Cardiac muscle cell (in vitro differentiated cells and primary cell): ENCODE measurements at regions not wholly inside any gene's neighbourhood (a gene's known extent, or its start where the extent isn't known, plus 50 kb on each side); places are given as distances from the start of the nearest gene placed in this dataset.

Experiments used
- DNase-seq, 2 donors: peaks; one replicate each; pipeline versions ENCODE4 v3.0.0 to v3.0.0-alpha.2; 2010 to 2017; ENCODE audit warnings: low read depth in 1 of 2, low spot score in 1 of 2
- H3K27ac ChIP-seq: fragments of 200-600 bp; sonication (generic); 2 replicates; pipeline ENCODE4 v1.5.1; 2016
- H3K27me3 ChIP-seq: fragments of 200-600 bp; sonication (generic); 2 replicates; pipeline ENCODE4 v1.6.0; 2016; ENCODE audit warnings: control low read depth
- H3K36me3 ChIP-seq: fragments of 200-600 bp; sonication (generic); 2 replicates; pipeline ENCODE4 v1.5.1; 2016; ENCODE audit warnings: control low read depth
- H3K4me1 ChIP-seq: fragments of 200-600 bp; sonication (generic); 2 replicates; pipeline ENCODE4 v1.8.1; 2017; ENCODE audit warnings: low read depth, mild to moderate bottlenecking, mixed run types
- H3K4me3 ChIP-seq: fragments of 200-600 bp; sonication (generic); 2 replicates; pipeline ENCODE4 v1.5.1; 2016; ENCODE audit warnings: mild to moderate bottlenecking
- H3K9me3 ChIP-seq: fragments of 200-600 bp; sonication (generic); 2 replicates; pipeline ENCODE4 v1.5.1; 2017; ENCODE audit warnings: low read depth, mild to moderate bottlenecking, control low read depth
- CTCF ChIP-seq: IDR thresholded peaks from 2 replicates; pipeline ENCODE4 v1.5.1; 2012; ENCODE audit warnings: low read depth, mild to moderate bottlenecking, low read length

- no peak for TF ChIP-seq CTCF
- Histone ChIP-seq H3K4me3 (no peak overlapping the region), H3K27me3 (no peaks in the 10 kb centered on the region), H3K27ac (no peak overlapping the region), H3K36me3 (no peaks in the 10 kb centered on the region), H3K9me3 (no peaks in the 10 kb centered on the region), H3K4me1 (peaks cover 5% of the 10 kb centered on the region)
- DNase-seq: no peak
These were observed 59.1 kb upstream of the RIPOR2 start for GRCh38 chr6:24994812-24995211.

GRCh38 chr6:24995270-24995669 is 59.5 kb upstream of the RIPOR2 start:
- no peak for TF ChIP-seq CTCF
- DNase-seq: no peak
- Histone ChIP-seq H3K4me1 (peaks cover 5% of the 10 kb centered on the region), H3K4me3 (no peak overlapping the region), H3K9me3 (no peaks in the 10 kb centered on the region), H3K27ac (no peak overlapping the region), H3K27me3 (no peaks in the 10 kb centered on the region), H3K36me3 (no peaks in the 10 kb centered on the region)

- Histone ChIP-seq H3K9me3 (no peaks in the 10 kb centered on the region), H3K27me3 (no peaks in the 10 kb centered on the region), H3K36me3 (no peaks in the 10 kb centered on the region), H3K4me1 (no peaks in the 10 kb centered on the region), H3K4me3 (no peak overlapping the region), H3K27ac (no peak overlapping the region)
- no peak for TF ChIP-seq CTCF
- DNase-seq: no peak
These were observed 60.6 kb upstream of the RIPOR2 start for GRCh38 chr6:24996269-24996836.

- Histone ChIP-seq H3K36me3 (no peaks in the 10 kb centered on the region), H3K4me3 (no peak overlapping the region), H3K27me3 (no peaks in the 10 kb centered on the region), H3K9me3 (no peaks in the 10 kb centered on the region), H3K27ac (no peak overlapping the region), H3K4me1 (no peaks in the 10 kb centered on the region)
- no peak for DNase-seq
- TF ChIP-seq CTCF: no peak
These were observed 61.5 kb upstream of the RIPOR2 start for GRCh38 chr6:24997231-24997630.

GRCh38 chr6:24997905-24998304 is 62.1 kb upstream of the RIPOR2 start:
- DNase-seq: no peak
- no peak for TF ChIP-seq CTCF

More at GRCh38 chr6:24997905-24998304, 62.1 kb upstream of the RIPOR2 start:
- Histone ChIP-seq H3K9me3 (no peaks in the 10 kb centered on the region), H3K4me3 (no peak overlapping the region), H3K4me1 (no peaks in the 10 kb centered on the region), H3K27me3 (no peaks in the 10 kb centered on the region), H3K27ac (no peak overlapping the region), H3K36me3 (no peaks in the 10 kb centered on the region)
